ENCODE measurements at regions not wholly inside any gene's neighbourhood (a gene's known extent, or its start where the extent isn't known, plus 50 kb on each side); places are given as distances from the start of the nearest gene placed in this dataset.

- TF ChIP-seq CTCF (IDR thresholded peaks at IDR 0.05), result no peak
- no peak for TF ChIP-seq POLR2AphosphoS5 (IDR thresholded peaks at IDR 0.05; ENCODE audit: low read depth, low read length)
- no peak for TF ChIP-seq TCF7L2 (IDR thresholded peaks at IDR 0.05; ENCODE audit: low read depth, low read length)
Measured at GRCh38 chr10:130898381-130898780, 413.1 kb downstream of the TCERG1L start.
